Endothelial cell of umbilical vein (primary cell): ENCODE measurements at regions not wholly inside any gene's neighbourhood (a gene's known extent, or its start where the extent isn't known, plus 50 kb on each side); places are given as distances from the start of the nearest gene placed in this dataset.

Experiments
- BruUV-seq: library from RNA; stranded (reverse); fragments of 400-500 nt; replicated peaks from 2 replicates; lab custom pipeline; 2021; lab: Mats Ljungman, UMichigan
- CTCF ChIA-PET: fragments of 300-600, 350-600 bp; sonication (Branson Sonifier 250); formaldehyde crosslinking; loops from one replicate; lab custom pipeline; 2021; ENCODE audit warnings: antibody characterized with exemption, inconsistent platforms; lab: Charles Lee
- POLR2A ChIA-PET: fragments of 300-600, 350-600 bp; sonication (Branson Sonifier 250); formaldehyde crosslinking; loops from one replicate; lab custom pipeline; 2021; ENCODE audit warnings: antibody characterized with exemption, inconsistent platforms; lab: Charles Lee
- DNase-seq: peaks from one replicate; pipeline ENCODE4 v3.0.0-alpha.2; 2011; ENCODE audit warnings: low read depth, low spot score
- FAIRE-seq: peaks from 2 replicates; lab custom pipeline; 2011; peaks lifted over from hg19 to GRCh38; lab: Jason Lieb, UNC
- H2AFZ ChIP-seq: 2 replicates; pipeline ENCODE4 v1.6.0; 2012; ENCODE audit warnings: low read depth, low read length, control low read depth, inconsistent platforms
- H3K27ac ChIP-seq: 2 replicates; pipeline ENCODE4 v1.5.1; 2011; ENCODE audit warnings: low read depth, mild to moderate bottlenecking, control low read depth, low read length, moderate library complexity; ENCODE audit not compliant: insufficient read depth
- H3K27me3 ChIP-seq, 2 experiments: 2 replicates each; pipeline versions ENCODE4 v1.6.0 to v1.6.1; 2011; ENCODE audit warnings: low read length in 2 of 2, mixed read lengths in 1 of 2; ENCODE audit not compliant: control insufficient read depth in 2 of 2, insufficient read depth in 2 of 2
- H3K36me3 ChIP-seq, 2 experiments: 2 replicates in 1 of 2; 3 replicates in 1 of 2; pipeline ENCODE4 v1.5.1; 2011; ENCODE audit warnings: low read length in 2 of 2, mild to moderate bottlenecking in 1 of 2, moderate library complexity in 1 of 2; ENCODE audit not compliant: control insufficient read depth in 2 of 2, insufficient read depth in 2 of 2; ENCODE audit errors: extremely low read depth in 1 of 2
- H3K4me1 ChIP-seq: 3 replicates; pipeline ENCODE4 v1.5.1; 2011; ENCODE audit warnings: mild to moderate bottlenecking, low read length; ENCODE audit not compliant: control insufficient read depth, insufficient read depth; ENCODE audit errors: extremely low read depth
- H3K4me2 ChIP-seq: 2 replicates; pipeline ENCODE4 v1.6.1; 2011; ENCODE audit warnings: low read length, control low read depth, mixed read lengths; ENCODE audit not compliant: insufficient read depth
- H3K4me3 ChIP-seq, 3 experiments: fragments of 200-600 bp in 1 of 3; sonication (generic), shearing (Covaris generic) in 1 of 3; replicated peaks in 1 of 3; 2 replicates each; pipeline ENCODE4 v1.5.1; 2011 to 2016; ENCODE audit warnings: control low read depth in 3 of 3, low read length in 3 of 3, mild to moderate bottlenecking in 2 of 3, inconsistent platforms in 1 of 3, low read depth in 1 of 3, moderate library complexity in 1 of 3; ENCODE audit not compliant: insufficient read depth in 1 of 3
- H3K79me2 ChIP-seq: 2 replicates; pipeline ENCODE4 v1.6.0; 2012; ENCODE audit warnings: low read length, inconsistent platforms; ENCODE audit not compliant: control insufficient read depth, insufficient read depth
- H3K9ac ChIP-seq: replicated peaks from 2 replicates; pipeline ENCODE3; 2011; ENCODE audit warnings: low read length, control low read depth; ENCODE audit not compliant: insufficient read depth; ENCODE audit errors: extremely low read depth
- H3K9me1 ChIP-seq: replicated peaks from 3 replicates; pipeline ENCODE4 v1.6.0; 2011; ENCODE audit warnings: mild to moderate bottlenecking, low read length; ENCODE audit not compliant: control insufficient read depth, insufficient read depth; ENCODE audit errors: extremely low read depth
- H3K9me3 ChIP-seq: replicated peaks from 2 replicates; pipeline ENCODE4 v1.5.1; 2012; ENCODE audit warnings: low read length, inconsistent platforms; ENCODE audit not compliant: control insufficient read depth, insufficient read depth
- H4K20me1 ChIP-seq: replicated peaks from 2 replicates; pipeline ENCODE3; 2011; ENCODE audit warnings: mild to moderate bottlenecking, low read length; ENCODE audit not compliant: control insufficient read depth, insufficient read depth; ENCODE audit errors: extremely low read depth
- CTCF ChIP-seq, 2 donors: IDR thresholded peaks; 1 replicate in 1 of 2; 2 replicates in 1 of 2; pipeline ENCODE4 v1.5.1; 2011; ENCODE audit warnings: low read length in 2 of 2, mild to moderate bottlenecking in 2 of 2, moderate library complexity in 2 of 2, control low read depth in 1 of 2, inconsistent platforms in 1 of 2, low read depth in 1 of 2; ENCODE audit not compliant: insufficient read depth in 1 of 2; ENCODE audit errors: extremely low read depth in 1 of 2
- EZH2 ChIP-seq: IDR thresholded peaks from 2 replicates; pipeline ENCODE4 v1.6.1; 2012; ENCODE audit warnings: borderline replicate concordance, low read depth, mild to moderate bottlenecking, moderate library complexity, low read length, inconsistent platforms; ENCODE audit not compliant: severe bottlenecking
- FOS ChIP-seq: IDR thresholded peaks from 2 replicates; pipeline ENCODE4 v1.6.1; 2011; ENCODE audit warnings: mild to moderate bottlenecking, low read length, moderate library complexity, borderline replicate concordance; ENCODE audit not compliant: insufficient read depth
- GATA2 ChIP-seq: IDR thresholded peaks from 2 replicates; pipeline ENCODE4 v1.7.0; 2011; ENCODE audit warnings: low read depth, mild to moderate bottlenecking, moderate library complexity, mixed read lengths, low read length; ENCODE audit not compliant: insufficient read length, insufficient read depth
- JUN ChIP-seq: IDR thresholded peaks from 2 replicates; pipeline ENCODE4 v1.6.1; 2011; ENCODE audit warnings: borderline replicate concordance, low read depth; ENCODE audit not compliant: insufficient read length, insufficient read depth
- MAX ChIP-seq: IDR thresholded peaks from 2 replicates; pipeline ENCODE4 v1.6.1; 2011; ENCODE audit not compliant: insufficient read depth, insufficient read length
- MYC ChIP-seq: IDR thresholded peaks from one replicate; pipeline ENCODE4 v1.6.1; 2011; ENCODE audit warnings: mild to moderate bottlenecking, low read depth, low read length
- POLR2A ChIP-seq: IDR thresholded peaks from 2 replicates; pipeline ENCODE4 v1.6.1; 2012; ENCODE audit warnings: low read depth, mild to moderate bottlenecking, control low read depth, low read length
- POLR2AphosphoS5 ChIP-seq: IDR thresholded peaks from 2 replicates; pipeline ENCODE4 v1.6.1; 2012; ENCODE audit warnings: low read depth, mild to moderate bottlenecking, control low read depth, low read length, moderate library complexity; ENCODE audit not compliant: insufficient read depth
- dilution Hi-C: fragments of 300-500 bp; cut with MboI; formaldehyde crosslinking; loops from one replicate; pipeline ENCODE4 v1.15.0; 2019; ENCODE audit warnings: low sequenced_read_pairs; ENCODE audit not compliant: extremely low pct_ligation_motif_present
- intact Hi-C: fragments of 100-400 bp; cut with micrococcal nuclease; formaldehyde crosslinking; loops from one replicate; pipeline ENCODE4 v1.10.0; 2022

GRCh38 chr11:70702040-70702648 is 303.8 kb downstream of the CTTN start:
- Histone ChIP-seq H3K9me3 (no peaks in the 10 kb centered on the region), H3K4me1 (no peaks in the 10 kb centered on the region), H3K9ac (no peak overlapping the region), H3K4me2 (no peak overlapping the region), H2AFZ (no peak overlapping the region), H3K27ac (no peak overlapping the region), H3K79me2 (no peaks in the 10 kb centered on the region), H4K20me1 (no peaks in the 10 kb centered on the region), H3K4me3 (no peak overlapping the region), H3K36me3 (no peaks in the 10 kb centered on the region), H3K9me1 (no peaks in the 10 kb centered on the region), H3K27me3 (no peaks in the 10 kb centered on the region)
- CTCF ChIA-PET, result no interaction called here
- dilution Hi-C loops (no loop called here), intact Hi-C loops (no loop called here)
- POLR2A ChIA-PET, result no interaction called here
- DNase-seq, result no peak
- BruUV-seq, result no TSS peak
- FAIRE-seq, result no peak
- TF ChIP-seq POLR2A (no peak), POLR2AphosphoS5 (no peak), MYC (no peak), GATA2 (no peak), FOS (no peak)

- BruUV-seq, result no TSS peak
- Histone ChIP-seq H3K9me1 (no peaks in the 10 kb centered on the region), H3K4me3 (no peak overlapping the region), H3K79me2 (no peaks in the 10 kb centered on the region), H3K9ac (no peak overlapping the region), H2AFZ (no peak overlapping the region), H3K4me1 (no peaks in the 10 kb centered on the region), H3K36me3 (no peaks in the 10 kb centered on the region), H3K4me2 (no peak overlapping the region), H3K27ac (no peak overlapping the region), H3K9me3 (no peaks in the 10 kb centered on the region), H3K27me3 (no peaks in the 10 kb centered on the region), H4K20me1 (no peaks in the 10 kb centered on the region)
- dilution Hi-C loops (no loop called here), intact Hi-C loops (no loop called here)
- no peak for DNase-seq
- TF ChIP-seq POLR2A (no peak), MAX (no peak), FOS (no peak), GATA2 (no peak), JUN (no peak), EZH2 (no peak), POLR2AphosphoS5 (no peak), MYC (no peak), CTCF (IDR thresholded peaks at IDR 0.05; ENCODE audit: extremely low read depth in 1 of 2, insufficient read depth in 1 of 2, low read depth in 1 of 2, low read length in 2 of 2) (no peak)
- FAIRE-seq, result no peak
- POLR2A ChIA-PET, result no interaction called here
- CTCF ChIA-PET, result no interaction called here
Measured at GRCh38 chr11:70703141-70704064, 305.1 kb downstream of the CTTN start.
